ENCODE measurements at regions not wholly inside any gene's neighbourhood (a gene's known extent, or its start where the extent isn't known, plus 50 kb on each side); places are given as distances from the start of the nearest gene placed in this dataset.
A peak's percentile ranks its signal among the peaks of the same experiment; 100 is the strongest.

DNA sequence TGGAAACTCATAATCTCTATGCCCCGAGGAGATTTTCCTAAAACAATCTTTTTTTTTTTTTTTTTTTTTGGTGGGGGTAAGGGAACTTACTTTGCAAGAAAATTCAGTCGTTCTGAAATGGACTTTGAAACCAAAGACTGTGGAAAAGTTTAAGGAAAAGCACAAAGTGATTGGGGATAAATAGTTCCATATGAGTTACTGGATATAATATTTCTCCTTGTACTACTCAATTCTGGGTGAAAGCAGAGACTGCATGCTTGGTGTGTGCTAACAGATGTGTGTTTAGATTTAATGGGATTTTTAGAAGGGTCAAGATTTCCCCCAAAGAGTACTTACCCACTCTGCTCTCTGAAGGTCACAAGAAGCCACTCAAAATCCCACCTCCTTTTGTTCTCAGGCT, 204.9 kb upstream of the USP24 start:
- ATAC-seq (ENCODE audit: low FRiP score) = no peak

DNA sequence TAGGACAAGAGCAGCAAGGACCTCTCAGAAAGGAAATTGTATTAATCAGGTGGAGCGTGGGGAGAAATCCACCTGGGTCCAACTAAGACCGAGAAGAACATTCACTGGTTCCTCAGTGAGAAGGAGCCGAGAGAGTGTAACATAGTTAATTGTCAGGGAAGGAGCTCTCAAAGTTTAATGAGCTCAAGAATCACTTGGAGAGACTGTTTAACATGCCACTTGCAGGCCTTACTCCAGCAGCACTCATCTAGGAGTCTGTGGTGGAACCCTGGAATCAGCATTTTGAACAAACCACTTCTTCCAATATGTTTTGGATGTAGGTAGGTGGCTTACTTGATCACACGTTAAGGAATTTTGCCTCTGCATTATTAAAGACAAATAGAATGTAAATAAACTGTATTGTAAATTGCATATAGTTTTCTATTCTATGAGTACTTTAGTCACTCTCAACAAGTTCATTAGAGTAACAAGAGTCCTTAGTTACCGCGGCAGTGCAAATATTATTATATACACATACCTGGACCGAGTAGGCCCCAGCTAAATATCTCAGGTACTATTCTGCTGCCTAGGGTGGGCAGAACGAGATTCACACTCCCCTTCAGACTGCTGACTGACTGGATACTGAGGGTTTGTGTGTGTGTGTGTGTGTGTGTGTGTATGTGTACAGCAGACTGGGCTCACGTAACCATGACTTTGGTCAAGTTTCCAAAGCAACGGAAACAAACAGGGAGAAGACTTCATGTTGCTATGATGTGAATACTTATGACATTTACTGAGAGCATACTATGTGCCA, 203.2 kb upstream of the USP24 start:
- DNase-seq = no peak
- Histone ChIP-seq H3K27me3 (ENCODE audit: control insufficient read depth in 1 of 2, insufficient read depth in 2 of 2, low read length in 1 of 2) (peaks cover 0 to 2% of the 10 kb centered on the region in 2 donors), H3K4me1 (ENCODE audit: control insufficient read depth in 1 of 2, insufficient read depth in 2 of 2, low read length in 2 of 2) (no peaks in the 10 kb centered on the region), H3K27ac (ENCODE audit: low read depth in 1 of 2, low read length in 2 of 2) (no peak overlapping the region), H3K36me3 (ENCODE audit: control insufficient read depth in 1 of 2, insufficient read depth in 2 of 2, low read length in 1 of 2) (no peaks in the 10 kb centered on the region), H3K4me3 (ENCODE audit: low read length in 2 of 2) (no peak overlapping the region), H3K9me3 (ENCODE audit: control insufficient read depth, low read length) (peaks cover 2% of the 10 kb centered on the region)
- 95% methylated on average over 10 of the region's 10 CpGs for WGBS, 2 donors
- ATAC-seq (ENCODE audit: low FRiP score) = no peak
- intact Hi-C loops (cut with DNase I) = no loop called here

More for the DNA sequence above, 204.9 kb upstream of the USP24 start:
- Histone ChIP-seq H3K4me1 (ENCODE audit: control insufficient read depth in 1 of 2, insufficient read depth in 2 of 2, low read length in 2 of 2) (no peaks in the 10 kb centered on the region), H3K27me3 (ENCODE audit: control insufficient read depth in 1 of 2, insufficient read depth in 2 of 2, low read length in 1 of 2) (peaks cover 0 to 2% of the 10 kb centered on the region in 2 donors), H3K4me3 (ENCODE audit: low read length in 2 of 2) (no peak overlapping the region), H3K36me3 (ENCODE audit: control insufficient read depth in 1 of 2, insufficient read depth in 2 of 2, low read length in 1 of 2) (no peaks in the 10 kb centered on the region), H3K27ac (ENCODE audit: low read depth in 1 of 2, low read length in 2 of 2) (no peak overlapping the region), H3K9me3 (ENCODE audit: control insufficient read depth, low read length) (peaks cover 2% of the 10 kb centered on the region)
- intact Hi-C loops (cut with DNase I) = loop anchor here in 1 of 2 donors (10.0 kb wide), 1 partner anchor 165 kb away; no protein-coding TSS in a partner anchor
- 55 to 58% methylated on average over 2 of the region's 2 CpGs for WGBS, 2 donors
- no peak for DNase-seq

DNA sequence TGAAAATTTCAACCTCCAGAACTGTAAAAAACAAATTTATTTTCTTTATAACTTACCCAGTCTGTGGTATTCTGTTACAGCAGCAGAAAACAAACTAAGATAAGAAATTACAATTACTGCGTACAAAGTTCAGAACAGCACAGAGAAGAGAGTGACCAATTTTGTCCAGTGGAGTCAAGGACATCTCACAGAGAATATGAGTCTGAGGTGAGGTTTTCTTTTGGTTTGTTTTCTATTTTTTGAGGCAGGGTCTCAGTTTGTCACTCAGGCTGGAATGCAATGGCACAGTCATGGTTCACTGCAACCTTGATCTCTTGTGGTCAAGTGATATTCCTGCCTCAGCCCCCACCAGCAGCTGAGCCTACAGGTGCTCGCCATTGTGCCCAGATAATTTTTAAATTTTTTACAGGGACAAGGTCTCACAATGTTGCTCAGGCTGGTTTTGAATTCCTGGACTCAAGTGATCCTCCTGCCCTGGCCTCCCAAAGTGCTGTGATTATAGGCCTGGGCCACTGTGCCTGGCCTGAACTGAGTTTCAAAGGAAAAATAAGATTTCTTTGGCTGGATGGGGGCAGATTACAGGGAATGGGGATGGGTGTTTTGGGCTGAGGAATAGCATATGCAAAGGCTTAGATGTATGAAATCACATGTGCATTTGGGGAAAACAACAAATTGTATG, 201.1 kb upstream of the USP24 start:
- ATAC-seq (ENCODE audit: low FRiP score) = no peak
- Histone ChIP-seq H3K27me3 (ENCODE audit: control insufficient read depth in 1 of 2, insufficient read depth in 2 of 2, low read length in 1 of 2) (peaks cover 0 to 2% of the 10 kb centered on the region in 2 donors), H3K9me3 (ENCODE audit: control insufficient read depth, low read length) (no peaks in the 10 kb centered on the region), H3K36me3 (ENCODE audit: control insufficient read depth in 1 of 2, insufficient read depth in 2 of 2, low read length in 1 of 2) (no peaks in the 10 kb centered on the region), H3K27ac (ENCODE audit: low read depth in 1 of 2, low read length in 2 of 2) (no peak overlapping the region), H3K4me3 (ENCODE audit: low read length in 2 of 2) (no peak overlapping the region), H3K4me1 (ENCODE audit: control insufficient read depth in 1 of 2, insufficient read depth in 2 of 2, low read length in 2 of 2) (no peaks in the 10 kb centered on the region)
- no peak for DNase-seq
- intact Hi-C loops (cut with DNase I) = no loop called here
- 96 to 99% methylated on average over 2 of the region's 2 CpGs for WGBS, 2 donors

- no peaks in the 10 kb centered on the region for H3K4me1 ChIP-seq (ENCODE audit: control insufficient read depth in 1 of 2, insufficient read depth in 2 of 2, low read length in 2 of 2)
- no peaks in the 10 kb centered on the region for H3K27me3 ChIP-seq (ENCODE audit: control insufficient read depth in 1 of 2, insufficient read depth in 2 of 2, low read length in 1 of 2)
- H3K4me3 ChIP-seq (ENCODE audit: low read length in 2 of 2) = no peak overlapping the region
- no peaks in the 10 kb centered on the region for H3K9me3 ChIP-seq (ENCODE audit: control insufficient read depth, low read length)
- no peaks in the 10 kb centered on the region for H3K36me3 ChIP-seq (ENCODE audit: control insufficient read depth in 1 of 2, insufficient read depth in 2 of 2, low read length in 1 of 2)
- ATAC-seq (ENCODE audit: low FRiP score) (no peak), DNase-seq (no peak)
- intact Hi-C loops (cut with DNase I) = no loop called here
- H3K27ac ChIP-seq (ENCODE audit: low read depth in 1 of 2, low read length in 2 of 2) = no peak overlapping the region
Observed at GRCh38 chr1:55413286-55413685, 198.1 kb upstream of the USP24 start.

- no peaks in the 10 kb centered on the region for H3K27me3 ChIP-seq (ENCODE audit: control insufficient read depth in 1 of 2, insufficient read depth in 2 of 2, low read length in 1 of 2)
- WGBS, 2 donors = 88 to 91% methylated on average over 2 of the region's 2 CpGs
- no peak for DNase-seq
- no peaks in the 10 kb centered on the region for H3K9me3 ChIP-seq (ENCODE audit: control insufficient read depth, low read length)
- H3K4me1 ChIP-seq (ENCODE audit: control insufficient read depth in 1 of 2, insufficient read depth in 2 of 2, low read length in 2 of 2) = no peaks in the 10 kb centered on the region
- no peak for ATAC-seq (ENCODE audit: low FRiP score)
- no peak overlapping the region for H3K27ac ChIP-seq (ENCODE audit: low read depth in 1 of 2, low read length in 2 of 2)
- H3K36me3 ChIP-seq (ENCODE audit: control insufficient read depth in 1 of 2, insufficient read depth in 2 of 2, low read length in 1 of 2) = no peaks in the 10 kb centered on the region
- intact Hi-C loops (cut with DNase I) = no loop called here
- no peak overlapping the region for H3K4me3 ChIP-seq (ENCODE audit: low read length in 2 of 2)
Observed at GRCh38 chr1:55412060-55412459, 196.9 kb upstream of the USP24 start.

DNA sequence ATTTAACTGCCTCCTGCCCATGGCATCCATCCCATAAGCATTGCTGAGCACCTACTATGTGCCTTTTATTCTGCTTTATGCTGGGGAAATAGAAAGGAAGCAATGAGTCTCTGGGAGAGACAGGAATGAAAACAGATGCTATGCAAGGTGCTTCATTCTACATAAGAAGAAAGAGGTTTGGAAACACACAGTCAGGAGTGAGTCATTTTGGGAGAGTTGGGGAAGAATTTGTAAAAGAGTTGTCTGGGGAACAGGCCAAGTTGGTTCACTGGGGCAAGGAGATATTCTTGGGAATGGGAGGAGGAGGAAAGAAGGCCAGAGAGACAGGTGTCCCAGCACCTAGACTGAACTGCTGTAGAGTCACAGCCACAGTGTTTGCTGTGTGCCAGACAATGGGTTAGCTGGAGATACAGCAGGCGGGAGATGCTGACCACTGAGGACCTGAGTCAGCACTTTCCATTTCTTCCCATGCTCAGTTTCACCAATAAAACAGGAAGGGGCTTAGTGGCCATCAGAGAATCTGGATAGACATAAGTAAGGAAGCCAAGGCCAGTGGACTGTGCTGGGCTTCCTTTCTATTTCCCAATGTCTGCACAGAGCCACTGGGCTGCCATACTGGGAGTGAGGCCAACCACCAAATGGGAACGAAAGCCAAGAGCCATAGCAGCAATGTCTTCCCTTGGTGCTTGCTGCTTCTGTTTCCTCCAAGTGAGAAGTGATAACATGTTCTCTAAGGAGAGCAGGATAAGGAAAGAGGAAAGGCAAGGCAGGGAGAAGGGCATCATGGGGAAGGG, 187.7 kb upstream of the USP24 start:
- Histone ChIP-seq H3K4me3 (ENCODE audit: low read length in 2 of 2) (no peak overlapping the region), H3K9me3 (ENCODE audit: control insufficient read depth, low read length) (no peaks in the 10 kb centered on the region), H3K4me1 (ENCODE audit: control insufficient read depth in 1 of 2, insufficient read depth in 2 of 2, low read length in 2 of 2) (no peaks in the 10 kb centered on the region), H3K27me3 (ENCODE audit: control insufficient read depth in 1 of 2, insufficient read depth in 2 of 2, low read length in 1 of 2) (peaks cover 0 to 2% of the 10 kb centered on the region in 2 donors), H3K27ac (ENCODE audit: low read depth in 1 of 2, low read length in 2 of 2) (no peak overlapping the region), H3K36me3 (ENCODE audit: control insufficient read depth in 1 of 2, insufficient read depth in 2 of 2, low read length in 1 of 2) (no peaks in the 10 kb centered on the region)
- DNase-seq = no peak
- no peak for ATAC-seq (ENCODE audit: low FRiP score)
- intact Hi-C loops (cut with DNase I) = no loop called here
- 89 to 93% methylated on average over 2 of the region's 2 CpGs for WGBS, 2 donors

DNA sequence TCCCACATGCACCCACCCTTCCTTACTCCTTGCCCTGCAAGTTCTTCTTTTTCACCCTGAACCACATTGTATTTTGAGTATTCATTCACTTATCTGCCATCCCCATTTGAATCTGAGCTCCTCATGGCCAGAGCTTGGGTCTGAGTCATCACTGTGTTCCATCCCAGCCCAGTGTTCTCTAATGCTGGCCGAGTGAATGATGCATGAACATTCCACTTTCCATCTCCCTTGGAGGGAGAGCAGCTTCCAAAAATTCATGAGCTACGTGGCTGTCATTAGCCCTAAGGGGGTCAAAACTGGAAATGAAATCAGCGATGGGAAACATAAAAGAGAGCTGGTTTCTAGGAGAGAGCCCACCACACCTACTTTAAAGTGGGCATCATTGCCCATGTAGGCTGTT, 187.0 kb upstream of the USP24 start:
- no peak overlapping the region for H3K4me3 ChIP-seq (ENCODE audit: low read length in 2 of 2)
- no peaks in the 10 kb centered on the region for H3K4me1 ChIP-seq (ENCODE audit: control insufficient read depth in 1 of 2, insufficient read depth in 2 of 2, low read length in 2 of 2)
- peaks cover 0 to 2% of the 10 kb centered on the region in 2 donors for H3K27me3 ChIP-seq (ENCODE audit: control insufficient read depth in 1 of 2, insufficient read depth in 2 of 2, low read length in 1 of 2)
- no peak overlapping the region for H3K27ac ChIP-seq (ENCODE audit: low read depth in 1 of 2, low read length in 2 of 2)
- H3K36me3 ChIP-seq (ENCODE audit: control insufficient read depth in 1 of 2, insufficient read depth in 2 of 2, low read length in 1 of 2) = no peaks in the 10 kb centered on the region
- no peaks in the 10 kb centered on the region for H3K9me3 ChIP-seq (ENCODE audit: control insufficient read depth, low read length)
- 48 to 53% methylated on average over 3 of the region's 3 CpGs for WGBS, 2 donors
- ATAC-seq (ENCODE audit: low FRiP score) (peak; percentile 65), DNase-seq (no peak)
- intact Hi-C loops (cut with DNase I) = no loop called here

DNA sequence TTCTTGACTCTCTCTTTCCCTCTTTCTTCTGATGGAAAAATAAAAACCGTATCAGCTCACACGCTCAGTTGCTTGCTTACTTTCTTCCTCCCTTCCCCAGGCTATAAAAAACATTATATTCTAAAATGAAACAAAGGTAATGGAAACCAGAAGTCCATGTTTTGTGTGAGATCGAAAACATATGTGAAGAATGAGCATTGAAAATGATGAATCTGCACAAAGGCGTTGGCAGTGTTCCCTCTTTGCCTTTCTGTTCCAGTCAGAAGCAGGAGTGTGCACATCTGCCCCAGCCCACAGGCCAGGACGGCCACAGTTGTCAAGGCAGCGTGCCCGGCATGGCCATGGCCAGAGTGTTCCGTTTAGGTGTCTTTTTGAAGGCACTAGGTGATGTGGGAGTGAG, 185.3 kb upstream of the USP24 start:
- 88 to 89% methylated on average over 8 of the region's 8 CpGs for WGBS, 2 donors
- ATAC-seq (ENCODE audit: low FRiP score) (no peak), DNase-seq (no peak)
- no peak overlapping the region for H3K4me3 ChIP-seq (ENCODE audit: low read length in 2 of 2)
- intact Hi-C loops (cut with DNase I) = no loop called here
- no peak overlapping the region for H3K27ac ChIP-seq (ENCODE audit: low read depth in 1 of 2, low read length in 2 of 2)
- no peaks in the 10 kb centered on the region for H3K36me3 ChIP-seq (ENCODE audit: control insufficient read depth in 1 of 2, insufficient read depth in 2 of 2, low read length in 1 of 2)
- H3K27me3 ChIP-seq (ENCODE audit: control insufficient read depth in 1 of 2, insufficient read depth in 2 of 2, low read length in 1 of 2) = no peaks in the 10 kb centered on the region
- H3K9me3 ChIP-seq (ENCODE audit: control insufficient read depth, low read length) = no peaks in the 10 kb centered on the region
- H3K4me1 ChIP-seq (ENCODE audit: control insufficient read depth in 1 of 2, insufficient read depth in 2 of 2, low read length in 2 of 2) = no peaks in the 10 kb centered on the region

All from aorta (tissue), 5 donors.